UCSD-AML1 (cell line): ENCODE measurements at regions not wholly inside any gene's neighbourhood (a gene's known extent, or its start where the extent isn't known, plus 50 kb on each side); places are given as distances from the start of the nearest gene placed in this dataset.

Source experiments
- DNase-seq: peaks from one replicate; lab custom pipeline; 2025; ENCODE audit not compliant: unreplicated experiment; lab: John Stamatoyannopoulos, UW

- DNase-seq, result no peak
These were observed 94.9 kb downstream of the RIPK4 start for GRCh38 chr21:41671859-41672542.

- no peak for DNase-seq
These were observed 95.6 kb downstream of the RIPK4 start for GRCh38 chr21:41671212-41671762.

- DNase-seq, result no peak
These were observed 96.6 kb downstream of the RIPK4 start for GRCh38 chr21:41670056-41670805.

GRCh38 chr21:41669533-41669830 lies 97.4 kb downstream of the RIPK4 start:
- DNase-seq, result no peak

- DNase-seq, result no peak
These were observed 97.9 kb downstream of the RIPK4 start for GRCh38 chr21:41668686-41669532.

- DNase-seq, result no peak
These were observed 98.8 kb downstream of the RIPK4 start for GRCh38 chr21:41668051-41668541.

GRCh38 chr21:41667136-41667535 lies 99.7 kb downstream of the RIPK4 start:
- DNase-seq, result no peak

GRCh38 chr21:41666641-41667081 lies 100.2 kb downstream of the RIPK4 start:
- no peak for DNase-seq

- no peak for DNase-seq
These were observed 100.9 kb downstream of the RIPK4 start for GRCh38 chr21:41665766-41666595.

GRCh38 chr21:41664881-41665765 lies 101.7 kb downstream of the RIPK4 start:
- no peak for DNase-seq

GRCh38 chr21:41663805-41664788 lies 102.8 kb downstream of the RIPK4 start:
- DNase-seq, result no peak

- no peak for DNase-seq
These were observed 104.1 kb downstream of the RIPK4 start for GRCh38 chr21:41662761-41663160.

GRCh38 chr21:41662161-41662560 lies 104.7 kb downstream of the RIPK4 start:
- no peak for DNase-seq

GRCh38 chr21:41660748-41661147 lies 106.1 kb downstream of the RIPK4 start:
- no peak for DNase-seq

GRCh38 chr21:41659791-41660560 lies 106.9 kb downstream of the RIPK4 start:
- no peak for DNase-seq

GRCh38 chr21:41656946-41657525 lies 109.8 kb downstream of the RIPK4 start:
- DNase-seq, result no peak

- DNase-seq, result no peak
These were observed 111.6 kb downstream of the RIPK4 start for GRCh38 chr21:41655259-41655658.
